Immature natural killer cell (primary cell): ENCODE measurements at regions not wholly inside any gene's neighbourhood (a gene's known extent, or its start where the extent isn't known, plus 50 kb on each side); places are given as distances from the start of the nearest gene placed in this dataset.

Experiments
- DNase-seq, 3 donors: peaks; one replicate each; pipeline ENCODE4 v3.0.0; 2022; ENCODE audit warnings: mixed read lengths in 1 of 3
- H3K27ac Mint-ChIP-seq, 6 donors: one replicate each; pipeline ENCODE4 v1.8.0; 2020; ENCODE audit warnings: mixed read lengths in 6 of 6, mild to moderate bottlenecking in 5 of 6, inconsistent platforms in 4 of 6, moderate library complexity in 3 of 6
- H3K27me3 Mint-ChIP-seq, 3 donors: one replicate each; pipeline ENCODE4 v1.8.0; 2020 to 2021; ENCODE audit warnings: low read depth in 3 of 3, mild to moderate bottlenecking in 3 of 3, mixed read lengths in 3 of 3, moderate library complexity in 3 of 3, inconsistent platforms in 1 of 3
- H3K36me3 Mint-ChIP-seq, 3 donors: one replicate each; pipeline ENCODE4 v1.8.0; 2020; ENCODE audit warnings: mixed read lengths in 3 of 3, inconsistent platforms in 2 of 3, mild to moderate bottlenecking in 2 of 3
- H3K4me1 Mint-ChIP-seq, 2 donors: one replicate each; pipeline ENCODE4 v1.8.0; 2020; ENCODE audit warnings: inconsistent platforms in 2 of 2, mild to moderate bottlenecking in 2 of 2, mixed read lengths in 2 of 2, moderate library complexity in 1 of 2
- H3K4me3 Mint-ChIP-seq, 5 donors: one replicate each; pipeline ENCODE4 v1.8.0; 2020; ENCODE audit warnings: mild to moderate bottlenecking in 5 of 5, mixed read lengths in 5 of 5, inconsistent platforms in 3 of 5, moderate library complexity in 3 of 5
- H3K9me3 Mint-ChIP-seq, 6 donors: one replicate each; pipeline ENCODE4 v1.8.0; 2020; ENCODE audit warnings: mild to moderate bottlenecking in 6 of 6, mixed read lengths in 6 of 6, inconsistent platforms in 4 of 6, moderate library complexity in 3 of 6

GRCh38 chr22:49667236-49667635 is 160.4 kb downstream of the BRD1 start:
- no peaks in the 10 kb centered on the region for H3K9me3 Mint-ChIP-seq
- peak; percentile 31 to 56 (median 53) for DNase-seq
- H3K27me3 Mint-ChIP-seq, result peaks cover 6 to 17% (median 8%) of the 10 kb centered on the region in 3 donors
- H3K4me3 Mint-ChIP-seq, result peak overlapping the region; percentile 74 to 91 (median 81)
- peaks cover 34 to 42% of the 10 kb centered on the region in 2 donors for H3K4me1 Mint-ChIP-seq
- peak overlapping the region; percentile 76 to 95 (median 88) for H3K27ac Mint-ChIP-seq
- H3K36me3 Mint-ChIP-seq, result no peaks in the 10 kb centered on the region

GRCh38 chr22:49666146-49666809 is 161.4 kb downstream of the BRD1 start:
- H3K9me3 Mint-ChIP-seq, result no peaks in the 10 kb centered on the region
- H3K4me1 Mint-ChIP-seq, result peaks cover 26 to 35% of the 10 kb centered on the region in 2 donors
- no peaks in the 10 kb centered on the region for H3K36me3 Mint-ChIP-seq
- peak overlapping the region; percentile 76 to 95 (median 84) for H3K27ac Mint-ChIP-seq
- H3K4me3 Mint-ChIP-seq, result peak overlapping the region in 4 of 5 donors; percentile 22 to 77 (median 60)
- H3K27me3 Mint-ChIP-seq, result peaks cover 3 to 12% (median 6%) of the 10 kb centered on the region in 3 donors
- no peak for DNase-seq

- H3K27me3 Mint-ChIP-seq, result peaks cover 2 to 8% (median 4%) of the 10 kb centered on the region in 3 donors
- H3K4me3 Mint-ChIP-seq, result no peak overlapping the region
- no peaks in the 10 kb centered on the region for H3K9me3 Mint-ChIP-seq
- no peak for DNase-seq
- H3K4me1 Mint-ChIP-seq, result peaks cover 23 to 32% of the 10 kb centered on the region in 2 donors
- H3K27ac Mint-ChIP-seq, result no peak overlapping the region
- no peaks in the 10 kb centered on the region for H3K36me3 Mint-ChIP-seq
These were observed 162.8 kb downstream of the BRD1 start for GRCh38 chr22:49664891-49665290.

GRCh38 chr22:49664371-49664881 is 163.2 kb downstream of the BRD1 start:
- Mint-ChIP-seq H3K4me3 (no peak overlapping the region), H3K27me3 (peaks cover 2 to 8% (median 4%) of the 10 kb centered on the region in 3 donors), H3K36me3 (no peaks in the 10 kb centered on the region), H3K9me3 (no peaks in the 10 kb centered on the region), H3K4me1 (peaks cover 20 to 32% of the 10 kb centered on the region in 2 donors), H3K27ac (no peak overlapping the region)
- no peak for DNase-seq

GRCh38 chr22:49663823-49664222 is 163.8 kb downstream of the BRD1 start:
- Mint-ChIP-seq H3K27me3 (peaks cover 2 to 8% (median 4%) of the 10 kb centered on the region in 3 donors), H3K4me1 (peaks cover 15 to 27% of the 10 kb centered on the region in 2 donors), H3K27ac (no peak overlapping the region), H3K4me3 (no peak overlapping the region), H3K9me3 (no peaks in the 10 kb centered on the region), H3K36me3 (no peaks in the 10 kb centered on the region)
- no peak for DNase-seq

GRCh38 chr22:49663311-49663711 is 164.4 kb downstream of the BRD1 start:
- no peaks in the 10 kb centered on the region for H3K36me3 Mint-ChIP-seq
- H3K9me3 Mint-ChIP-seq, result no peaks in the 10 kb centered on the region
- H3K4me3 Mint-ChIP-seq, result no peak overlapping the region
- DNase-seq, result no peak
- peaks cover 2 to 8% (median 4%) of the 10 kb centered on the region in 3 donors for H3K27me3 Mint-ChIP-seq
- H3K4me1 Mint-ChIP-seq, result peaks cover 15 to 22% of the 10 kb centered on the region in 2 donors
- no peak overlapping the region for H3K27ac Mint-ChIP-seq

GRCh38 chr22:49662681-49663080 is 165.0 kb downstream of the BRD1 start:
- Mint-ChIP-seq H3K4me1 (peaks cover 20 to 26% of the 10 kb centered on the region in 2 donors), H3K27ac (no peak overlapping the region), H3K27me3 (peaks cover 3 to 8% (median 4%) of the 10 kb centered on the region in 3 donors), H3K9me3 (no peaks in the 10 kb centered on the region), H3K4me3 (no peak overlapping the region), H3K36me3 (no peaks in the 10 kb centered on the region)
- no peak for DNase-seq

GRCh38 chr22:49660794-49661781 is 166.6 kb downstream of the BRD1 start:
- Mint-ChIP-seq H3K4me1 (peaks cover 23 to 29% of the 10 kb centered on the region in 2 donors), H3K27ac (peak overlapping the region in 1 of 6 donors; percentile 71), H3K9me3 (no peaks in the 10 kb centered on the region), H3K36me3 (peaks cover 0 to 3% (median 0%) of the 10 kb centered on the region in 3 donors), H3K27me3 (peaks cover 2 to 7% (median 3%) of the 10 kb centered on the region in 3 donors), H3K4me3 (no peak overlapping the region)
- no peak for DNase-seq

- Mint-ChIP-seq H3K9me3 (no peaks in the 10 kb centered on the region), H3K4me3 (no peak overlapping the region), H3K4me1 (peaks cover 29% of the 10 kb centered on the region in 2 donors), H3K27me3 (peaks cover 2 to 5% (median 4%) of the 10 kb centered on the region in 3 donors), H3K36me3 (peaks cover 0 to 5% (median 2%) of the 10 kb centered on the region in 3 donors), H3K27ac (no peak overlapping the region)
- DNase-seq, result no peak
These were observed 167.4 kb downstream of the BRD1 start for GRCh38 chr22:49660321-49660720.

- Mint-ChIP-seq H3K27ac (no peak overlapping the region), H3K9me3 (no peaks in the 10 kb centered on the region), H3K4me3 (no peak overlapping the region), H3K27me3 (peaks cover 2 to 5% (median 4%) of the 10 kb centered on the region in 3 donors), H3K4me1 (peaks cover 31 to 33% of the 10 kb centered on the region in 2 donors), H3K36me3 (peaks cover 0 to 6% (median 3%) of the 10 kb centered on the region in 3 donors)
- no peak for DNase-seq
These were observed 167.8 kb downstream of the BRD1 start for GRCh38 chr22:49659924-49660315.

GRCh38 chr22:49659281-49659923 is 168.3 kb downstream of the BRD1 start:
- peaks cover 36 to 37% of the 10 kb centered on the region in 2 donors for H3K4me1 Mint-ChIP-seq
- no peak for DNase-seq
- no peak overlapping the region for H3K27ac Mint-ChIP-seq
- peaks cover 2 to 5% (median 4%) of the 10 kb centered on the region in 3 donors for H3K27me3 Mint-ChIP-seq
- no peaks in the 10 kb centered on the region for H3K9me3 Mint-ChIP-seq
- H3K36me3 Mint-ChIP-seq, result peaks cover 0 to 7% (median 6%) of the 10 kb centered on the region in 3 donors
- no peak overlapping the region for H3K4me3 Mint-ChIP-seq

GRCh38 chr22:49658902-49659280 is 168.8 kb downstream of the BRD1 start:
- H3K36me3 Mint-ChIP-seq, result peaks cover 0 to 7% (median 6%) of the 10 kb centered on the region in 3 donors
- no peak for DNase-seq
- peaks cover 2 to 7% (median 4%) of the 10 kb centered on the region in 3 donors for H3K27me3 Mint-ChIP-seq
- H3K9me3 Mint-ChIP-seq, result no peaks in the 10 kb centered on the region
- H3K27ac Mint-ChIP-seq, result peak overlapping the region in 3 of 6 donors; percentile 53 to 89 (median 64)
- H3K4me1 Mint-ChIP-seq, result peaks cover 38 to 41% of the 10 kb centered on the region in 2 donors
- peak overlapping the region in 3 of 5 donors; percentile 68 to 98 (median 97) for H3K4me3 Mint-ChIP-seq

- H3K9me3 Mint-ChIP-seq, result no peaks in the 10 kb centered on the region
- H3K27me3 Mint-ChIP-seq, result peaks cover 2 to 7% (median 4%) of the 10 kb centered on the region in 3 donors
- no peak for DNase-seq
- peak overlapping the region; percentile 87 to 99 (median 90) for H3K27ac Mint-ChIP-seq
- H3K36me3 Mint-ChIP-seq, result peaks cover 0 to 7% (median 6%) of the 10 kb centered on the region in 3 donors
- peak overlapping the region; percentile 95 to 100 (median 97) for H3K4me3 Mint-ChIP-seq
- peaks cover 40 to 44% of the 10 kb centered on the region in 2 donors for H3K4me1 Mint-ChIP-seq
These were observed 169.6 kb downstream of the BRD1 start for GRCh38 chr22:49657974-49658590.
